Panc1 (cell line): ENCODE measurements at regions not wholly inside any gene's neighbourhood (a gene's known extent, or its start where the extent isn't known, plus 50 kb on each side); places are given as distances from the start of the nearest gene placed in this dataset.

Source experiments
- ATAC-seq: fragments of 200-7000 bp; cut with Tn5 transposase; 2 replicates; pipeline ENCODE4 v1.9.1; 2020; ENCODE audit warnings: mild to moderate bottlenecking, moderate library complexity
- BruUV-seq: library from RNA; stranded (reverse); fragments of 400-500 nt; replicated peaks from 2 replicates; lab custom pipeline; 2021; lab: Mats Ljungman, UMichigan
- CTCF ChIA-PET: fragments of 300-600 bp; sonication (Branson Sonifier 250); formaldehyde crosslinking; loops from one replicate; lab custom pipeline; 2022; ENCODE audit warnings: antibody characterized with exemption; lab: Charles Lee
- POLR2A ChIA-PET: fragments of 300-600 bp; sonication (Branson Sonifier 250); formaldehyde crosslinking; loops from one replicate; lab custom pipeline; 2022; ENCODE audit warnings: antibody characterized with exemption; lab: Charles Lee
- DNase-seq: peaks from one replicate; pipeline ENCODE4 v3.0.0-alpha.2; 2010; ENCODE audit warnings: low read depth, low spot score
- H3K27ac ChIP-seq: 2 replicates; pipeline ENCODE4 v1.5.1; 2011; ENCODE audit warnings: mild to moderate bottlenecking, low read length, inconsistent platforms
- H3K27me3 ChIP-seq: fragments of 200-500 bp; sonication (Bioruptor generic); 2 replicates; pipeline ENCODE4 v1.6.0; 2014; ENCODE audit warnings: low read length, inconsistent platforms; ENCODE audit not compliant: control insufficient read depth, insufficient read depth
- H3K36me3 ChIP-seq: fragments of 200-500 bp; sonication (Bioruptor generic); 2 replicates; pipeline ENCODE4 v1.5.1; 2014; ENCODE audit warnings: inconsistent platforms, mild to moderate bottlenecking, low read length, moderate library complexity; ENCODE audit not compliant: control insufficient read depth, insufficient read depth
- H3K4me1 ChIP-seq: 2 replicates; pipeline ENCODE4 v1.5.1; 2011; ENCODE audit warnings: inconsistent platforms, mild to moderate bottlenecking, low read length, moderate library complexity; ENCODE audit not compliant: control insufficient read depth, insufficient read depth
- H3K4me3 ChIP-seq, 2 experiments: 2 replicates each; pipeline ENCODE4 v1.5.1; 2011 to 2012; ENCODE audit warnings: low read depth in 2 of 2, low read length in 2 of 2, mild to moderate bottlenecking in 2 of 2, inconsistent platforms in 1 of 2, moderate library complexity in 1 of 2
- H3K9me3 ChIP-seq: fragments of 200-500 bp; sonication (Bioruptor generic); 2 replicates; pipeline ENCODE4 v1.5.1; 2014; ENCODE audit warnings: low read depth, mild to moderate bottlenecking, inconsistent platforms, low read length, moderate library complexity; ENCODE audit not compliant: control insufficient read depth, insufficient read depth
- POLR2AphosphoS5 ChIP-seq: IDR thresholded peaks from 2 replicates; pipeline ENCODE4 v1.6.1; 2012; ENCODE audit warnings: mild to moderate bottlenecking, low read depth, low read length, moderate library complexity
- SIN3A ChIP-seq: IDR thresholded peaks from 2 replicates; pipeline ENCODE4 v1.6.1; 2012; ENCODE audit warnings: low read depth, mild to moderate bottlenecking, low read length, moderate library complexity, borderline replicate concordance; ENCODE audit not compliant: insufficient read depth
- TCF7L2 ChIP-seq: IDR thresholded peaks from 2 replicates; pipeline ENCODE4 v1.6.1; 2011; ENCODE audit warnings: mild to moderate bottlenecking, low read depth, low read length, inconsistent platforms
- in situ Hi-C: cut with HindIII; loops from 2 replicates; pipeline ENCODE4 v1.10.0; 2016; ENCODE audit warnings: low sequenced_read_pairs, low pct_unique_long_range_greater_than_20kb
- intact Hi-C: fragments of 100-400 bp; cut with micrococcal nuclease; formaldehyde crosslinking; loops from one replicate; pipeline ENCODE4 v1.10.0; 2022; ENCODE audit not compliant: unreplicated experiment
- TF ChIP-seq, protein P1 (sequence below): fragments of 450-650 bp; IDR thresholded peaks from 2 replicates; pipeline ENCODE4 v1.5.1; 2017; ENCODE audit warnings: mild to moderate bottlenecking
- TF ChIP-seq, protein P2 (sequence below), 2 experiments: IDR thresholded peaks; 2 replicates each; pipeline ENCODE4 v1.6.1; 2011 to 2012; ENCODE audit warnings: low read depth in 2 of 2, control low read depth in 1 of 2, low read length in 1 of 2, mild to moderate bottlenecking in 1 of 2, moderate library complexity in 1 of 2; ENCODE audit not compliant: insufficient read depth in 1 of 2

DNA sequence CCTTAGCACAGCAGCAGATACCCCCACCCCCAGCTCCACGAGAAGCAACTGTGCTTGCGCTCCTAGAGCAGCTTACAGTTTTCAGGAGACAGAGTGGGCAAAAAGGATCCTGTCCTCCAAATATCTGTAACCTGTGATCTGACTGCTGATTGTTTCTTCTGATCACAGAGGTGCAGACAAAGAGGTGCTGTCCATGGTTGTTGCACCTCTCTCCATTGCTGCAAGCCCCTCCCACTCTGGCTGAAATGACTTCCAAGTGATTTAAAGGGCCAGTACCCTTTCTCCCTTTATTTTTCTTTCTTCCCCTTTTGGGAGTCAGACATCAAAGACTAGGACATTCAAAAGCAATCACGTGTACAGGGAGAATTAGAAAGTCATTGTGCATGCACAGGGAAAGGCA, 205.3 kb upstream of the GEMIN8 start:
- ChIA-PET CTCF (no interaction called here), POLR2A (no interaction called here)
- BruUV-seq: no TSS peak
- in situ Hi-C loops: no loop called here
- intact Hi-C loops: no loop called here
- no peaks in the 10 kb centered on the region for H3K36me3 ChIP-seq
- ATAC-seq (no peak), DNase-seq (no peak)
- H3K27ac ChIP-seq: no peak overlapping the region
- H3K4me1 ChIP-seq: no peaks in the 10 kb centered on the region
- no peak for TF ChIP-seq SIN3A
- no peak for TF ChIP-seq TCF7L2
- TF ChIP-seq, protein P1, sequence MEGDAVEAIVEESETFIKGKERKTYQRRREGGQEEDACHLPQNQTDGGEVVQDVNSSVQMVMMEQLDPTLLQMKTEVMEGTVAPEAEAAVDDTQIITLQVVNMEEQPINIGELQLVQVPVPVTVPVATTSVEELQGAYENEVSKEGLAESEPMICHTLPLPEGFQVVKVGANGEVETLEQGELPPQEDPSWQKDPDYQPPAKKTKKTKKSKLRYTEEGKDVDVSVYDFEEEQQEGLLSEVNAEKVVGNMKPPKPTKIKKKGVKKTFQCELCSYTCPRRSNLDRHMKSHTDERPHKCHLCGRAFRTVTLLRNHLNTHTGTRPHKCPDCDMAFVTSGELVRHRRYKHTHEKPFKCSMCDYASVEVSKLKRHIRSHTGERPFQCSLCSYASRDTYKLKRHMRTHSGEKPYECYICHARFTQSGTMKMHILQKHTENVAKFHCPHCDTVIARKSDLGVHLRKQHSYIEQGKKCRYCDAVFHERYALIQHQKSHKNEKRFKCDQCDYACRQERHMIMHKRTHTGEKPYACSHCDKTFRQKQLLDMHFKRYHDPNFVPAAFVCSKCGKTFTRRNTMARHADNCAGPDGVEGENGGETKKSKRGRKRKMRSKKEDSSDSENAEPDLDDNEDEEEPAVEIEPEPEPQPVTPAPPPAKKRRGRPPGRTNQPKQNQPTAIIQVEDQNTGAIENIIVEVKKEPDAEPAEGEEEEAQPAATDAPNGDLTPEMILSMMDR: no peak
- TF ChIP-seq, protein P2, sequence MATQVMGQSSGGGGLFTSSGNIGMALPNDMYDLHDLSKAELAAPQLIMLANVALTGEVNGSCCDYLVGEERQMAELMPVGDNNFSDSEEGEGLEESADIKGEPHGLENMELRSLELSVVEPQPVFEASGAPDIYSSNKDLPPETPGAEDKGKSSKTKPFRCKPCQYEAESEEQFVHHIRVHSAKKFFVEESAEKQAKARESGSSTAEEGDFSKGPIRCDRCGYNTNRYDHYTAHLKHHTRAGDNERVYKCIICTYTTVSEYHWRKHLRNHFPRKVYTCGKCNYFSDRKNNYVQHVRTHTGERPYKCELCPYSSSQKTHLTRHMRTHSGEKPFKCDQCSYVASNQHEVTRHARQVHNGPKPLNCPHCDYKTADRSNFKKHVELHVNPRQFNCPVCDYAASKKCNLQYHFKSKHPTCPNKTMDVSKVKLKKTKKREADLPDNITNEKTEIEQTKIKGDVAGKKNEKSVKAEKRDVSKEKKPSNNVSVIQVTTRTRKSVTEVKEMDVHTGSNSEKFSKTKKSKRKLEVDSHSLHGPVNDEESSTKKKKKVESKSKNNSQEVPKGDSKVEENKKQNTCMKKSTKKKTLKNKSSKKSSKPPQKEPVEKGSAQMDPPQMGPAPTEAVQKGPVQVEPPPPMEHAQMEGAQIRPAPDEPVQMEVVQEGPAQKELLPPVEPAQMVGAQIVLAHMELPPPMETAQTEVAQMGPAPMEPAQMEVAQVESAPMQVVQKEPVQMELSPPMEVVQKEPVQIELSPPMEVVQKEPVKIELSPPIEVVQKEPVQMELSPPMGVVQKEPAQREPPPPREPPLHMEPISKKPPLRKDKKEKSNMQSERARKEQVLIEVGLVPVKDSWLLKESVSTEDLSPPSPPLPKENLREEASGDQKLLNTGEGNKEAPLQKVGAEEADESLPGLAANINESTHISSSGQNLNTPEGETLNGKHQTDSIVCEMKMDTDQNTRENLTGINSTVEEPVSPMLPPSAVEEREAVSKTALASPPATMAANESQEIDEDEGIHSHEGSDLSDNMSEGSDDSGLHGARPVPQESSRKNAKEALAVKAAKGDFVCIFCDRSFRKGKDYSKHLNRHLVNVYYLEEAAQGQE (IDR thresholded peaks at IDR 0.05; ENCODE audit: insufficient read depth in 1 of 2, low read depth in 2 of 2, low read length in 1 of 2): no peak
- no peak for TF ChIP-seq POLR2AphosphoS5
- no peaks in the 10 kb centered on the region for H3K9me3 ChIP-seq
- no peaks in the 10 kb centered on the region for H3K27me3 ChIP-seq
- no peak overlapping the region for H3K4me3 ChIP-seq

- Histone ChIP-seq H3K9me3 (no peaks in the 10 kb centered on the region), H3K27me3 (no peaks in the 10 kb centered on the region), H3K27ac (no peak overlapping the region), H3K4me1 (no peaks in the 10 kb centered on the region), H3K4me3 (no peak overlapping the region), H3K36me3 (no peaks in the 10 kb centered on the region)
- TF ChIP-seq SIN3A (no peak), TCF7L2 (no peak), POLR2AphosphoS5 (no peak)
- TF ChIP-seq, protein P2 (IDR thresholded peaks at IDR 0.05; ENCODE audit: insufficient read depth in 1 of 2, low read depth in 2 of 2, low read length in 1 of 2): no peak
- TF ChIP-seq, protein P1: no peak
- intact Hi-C loops: no loop called here
- ChIA-PET CTCF (no interaction called here), POLR2A (no interaction called here)
- no peak for DNase-seq
- in situ Hi-C loops: no loop called here
- ATAC-seq: no peak
- no TSS peak for BruUV-seq
Observed at GRCh38 chrX:14232688-14233087, 203.0 kb upstream of the GEMIN8 start.
